Epithelial cell of proximal tubule (primary cell): ENCODE measurements at regions not wholly inside any gene's neighbourhood (a gene's known extent, or its start where the extent isn't known, plus 50 kb on each side); places are given as distances from the start of the nearest gene placed in this dataset.
A peak's percentile ranks its signal among the peaks of the same experiment; 100 is the strongest.
"Not testable (repeated sequence)": the region's sequence is repeated elsewhere in the genome, so short reads cannot be mapped to it uniquely, and the experiment has no call there.

Source experiments
- DNase-seq: peaks from one replicate; pipeline ENCODE4 v3.0.0-alpha.2; 2011; ENCODE audit warnings: low read depth
- H3K4me3 ChIP-seq: 2 replicates; pipeline ENCODE4 v1.5.1; 2011; ENCODE audit warnings: low read depth, mild to moderate bottlenecking, low read length
- TF ChIP-seq, protein P1 (sequence below): conservative IDR thresholded peaks from 2 replicates; pipeline ENCODE4 v1.5.1; 2012; ENCODE audit warnings: low read depth, mild to moderate bottlenecking, low read length

DNA sequence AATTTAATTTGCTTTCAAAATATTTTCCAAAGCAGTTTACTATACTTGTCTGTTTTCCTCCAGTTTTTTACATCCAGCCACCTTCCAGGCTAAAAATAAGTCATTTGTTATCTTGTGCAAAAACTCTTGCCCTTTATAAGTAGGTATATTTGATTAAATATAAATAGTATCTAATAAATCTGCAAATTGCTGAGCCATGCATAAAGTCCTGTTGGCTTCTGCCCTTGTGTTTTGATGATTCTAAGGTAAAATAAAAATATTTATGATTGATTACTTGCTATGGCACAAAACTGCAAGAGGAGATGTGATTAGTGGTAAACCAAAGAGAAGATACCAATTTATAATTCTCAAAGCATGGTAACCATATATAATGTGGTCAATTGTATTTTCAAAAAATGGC, 1026.7 kb downstream of the EPHA3 start:
- H3K4me3 ChIP-seq = no peak overlapping the region
- DNase-seq = no peak
- TF ChIP-seq, protein P1, sequence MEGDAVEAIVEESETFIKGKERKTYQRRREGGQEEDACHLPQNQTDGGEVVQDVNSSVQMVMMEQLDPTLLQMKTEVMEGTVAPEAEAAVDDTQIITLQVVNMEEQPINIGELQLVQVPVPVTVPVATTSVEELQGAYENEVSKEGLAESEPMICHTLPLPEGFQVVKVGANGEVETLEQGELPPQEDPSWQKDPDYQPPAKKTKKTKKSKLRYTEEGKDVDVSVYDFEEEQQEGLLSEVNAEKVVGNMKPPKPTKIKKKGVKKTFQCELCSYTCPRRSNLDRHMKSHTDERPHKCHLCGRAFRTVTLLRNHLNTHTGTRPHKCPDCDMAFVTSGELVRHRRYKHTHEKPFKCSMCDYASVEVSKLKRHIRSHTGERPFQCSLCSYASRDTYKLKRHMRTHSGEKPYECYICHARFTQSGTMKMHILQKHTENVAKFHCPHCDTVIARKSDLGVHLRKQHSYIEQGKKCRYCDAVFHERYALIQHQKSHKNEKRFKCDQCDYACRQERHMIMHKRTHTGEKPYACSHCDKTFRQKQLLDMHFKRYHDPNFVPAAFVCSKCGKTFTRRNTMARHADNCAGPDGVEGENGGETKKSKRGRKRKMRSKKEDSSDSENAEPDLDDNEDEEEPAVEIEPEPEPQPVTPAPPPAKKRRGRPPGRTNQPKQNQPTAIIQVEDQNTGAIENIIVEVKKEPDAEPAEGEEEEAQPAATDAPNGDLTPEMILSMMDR = no peak

DNA sequence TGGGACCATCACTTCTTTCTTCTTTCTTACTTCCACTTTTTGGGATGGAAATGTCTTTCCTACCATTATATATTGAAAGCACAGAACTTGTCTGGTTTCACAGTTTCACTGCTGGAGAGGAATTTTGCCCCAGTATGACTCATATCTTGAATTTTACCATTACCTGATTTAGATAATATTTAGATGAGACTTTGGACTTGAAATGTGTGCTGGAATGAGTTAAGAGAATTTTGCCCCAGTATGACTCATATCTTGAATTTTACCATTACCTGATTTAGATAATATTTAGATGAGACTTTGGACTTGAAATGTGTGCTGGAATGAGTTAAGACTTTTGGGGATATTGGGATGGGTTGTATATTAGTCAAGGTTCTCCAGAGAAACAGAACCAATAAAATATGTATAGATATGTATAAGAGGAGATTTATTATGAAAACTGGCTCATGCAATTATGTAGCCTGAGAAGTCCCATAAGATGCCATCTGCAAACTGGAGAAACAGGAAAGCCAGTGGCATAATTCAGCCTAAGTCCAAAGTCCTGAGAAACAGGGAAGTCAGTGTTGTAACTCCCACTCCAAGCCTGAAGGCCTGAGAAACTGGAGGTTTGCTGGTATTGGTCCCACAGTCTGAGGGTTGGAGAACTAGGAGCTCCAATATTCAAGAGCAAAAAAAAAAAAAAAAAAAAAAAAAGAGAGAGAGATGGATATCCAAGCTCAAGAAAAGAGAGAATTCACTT, 1029.2 kb downstream of the EPHA3 start:
- TF ChIP-seq, protein P1 = no peak
- no peak overlapping the region for H3K4me3 ChIP-seq
- DNase-seq = no peak

DNA sequence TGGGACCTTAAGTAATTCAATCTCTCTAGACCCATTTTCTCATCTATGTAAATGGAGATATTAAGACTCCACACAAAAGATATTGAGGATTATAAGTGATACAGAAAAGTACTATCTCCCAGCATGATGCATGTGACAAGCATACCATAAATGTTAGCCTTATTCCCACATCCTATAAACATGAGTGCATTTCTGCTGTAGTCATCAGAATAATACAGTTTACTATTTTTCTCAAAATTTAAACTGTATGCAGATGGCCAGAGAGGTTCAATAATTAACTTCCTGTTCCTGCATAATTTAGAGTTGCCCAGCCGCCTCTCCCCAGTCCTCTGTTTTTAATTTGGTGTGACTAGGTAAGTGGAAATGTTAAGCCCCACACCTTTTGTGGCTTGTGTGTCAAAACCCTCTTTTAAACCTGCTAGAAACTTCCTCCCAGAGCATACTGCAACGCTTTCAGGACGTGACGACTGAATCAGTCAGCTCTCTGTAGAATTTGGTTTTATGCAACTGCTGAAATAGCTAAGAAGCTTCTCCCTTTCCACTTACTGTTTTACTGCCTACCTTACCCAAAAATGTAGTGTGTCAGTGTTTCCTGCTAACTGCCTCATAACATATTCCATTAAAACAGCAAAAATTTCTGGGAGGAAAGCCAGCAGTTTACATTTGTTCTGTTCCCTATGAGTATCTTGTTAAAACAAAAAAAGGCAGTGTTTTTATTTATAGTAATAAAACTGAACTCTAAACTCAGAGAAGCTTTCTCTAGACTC, 1037.9 kb downstream of the EPHA3 start:
- H3K4me3 ChIP-seq = no peak overlapping the region
- TF ChIP-seq, protein P1 = no peak
- no peak for DNase-seq

DNA sequence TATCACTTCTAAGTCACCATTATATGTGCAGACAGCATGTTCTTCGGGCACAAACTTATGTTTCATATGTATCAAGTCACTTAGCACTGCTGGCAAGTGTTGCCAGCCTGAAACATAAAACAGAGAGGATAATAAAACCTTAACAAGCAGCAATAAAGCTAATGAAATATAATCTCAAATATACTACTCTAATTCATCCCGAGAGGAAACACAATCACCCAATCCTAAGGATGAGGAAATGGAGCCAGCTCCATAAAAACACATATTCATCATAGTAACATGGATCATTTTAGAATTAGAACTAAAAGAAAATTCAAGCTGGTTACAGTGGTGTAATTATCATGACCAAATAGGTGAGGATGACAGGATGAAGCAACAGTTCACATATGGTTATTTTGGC, 1072.7 kb downstream of the EPHA3 start:
- DNase-seq = no peak
- TF ChIP-seq, protein P1 = no peak

DNA sequence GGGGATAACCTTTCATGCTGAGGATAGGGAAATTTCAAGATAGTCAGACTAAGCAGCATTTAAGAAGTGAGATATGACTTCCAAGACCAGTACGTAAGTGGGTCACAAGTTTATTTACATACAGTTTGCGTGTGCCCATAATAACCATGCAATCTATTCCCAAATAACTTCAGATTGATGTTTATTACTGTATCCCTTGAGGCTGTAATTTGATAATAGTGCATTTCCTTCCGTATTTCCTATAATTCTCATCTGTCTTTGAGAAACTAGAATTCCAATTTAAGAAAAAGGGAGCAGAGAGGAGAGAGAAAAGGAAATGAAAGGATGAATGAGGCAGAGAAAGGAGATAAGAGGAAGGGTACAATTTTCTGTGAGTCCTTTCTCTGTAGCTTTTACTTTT, 1073.1 kb downstream of the EPHA3 start:
- H3K4me3 ChIP-seq = no peak overlapping the region
- DNase-seq = no peak

More for the DNA sequence above, 1072.7 kb downstream of the EPHA3 start:
- H3K4me3 ChIP-seq = no peak overlapping the region

DNA sequence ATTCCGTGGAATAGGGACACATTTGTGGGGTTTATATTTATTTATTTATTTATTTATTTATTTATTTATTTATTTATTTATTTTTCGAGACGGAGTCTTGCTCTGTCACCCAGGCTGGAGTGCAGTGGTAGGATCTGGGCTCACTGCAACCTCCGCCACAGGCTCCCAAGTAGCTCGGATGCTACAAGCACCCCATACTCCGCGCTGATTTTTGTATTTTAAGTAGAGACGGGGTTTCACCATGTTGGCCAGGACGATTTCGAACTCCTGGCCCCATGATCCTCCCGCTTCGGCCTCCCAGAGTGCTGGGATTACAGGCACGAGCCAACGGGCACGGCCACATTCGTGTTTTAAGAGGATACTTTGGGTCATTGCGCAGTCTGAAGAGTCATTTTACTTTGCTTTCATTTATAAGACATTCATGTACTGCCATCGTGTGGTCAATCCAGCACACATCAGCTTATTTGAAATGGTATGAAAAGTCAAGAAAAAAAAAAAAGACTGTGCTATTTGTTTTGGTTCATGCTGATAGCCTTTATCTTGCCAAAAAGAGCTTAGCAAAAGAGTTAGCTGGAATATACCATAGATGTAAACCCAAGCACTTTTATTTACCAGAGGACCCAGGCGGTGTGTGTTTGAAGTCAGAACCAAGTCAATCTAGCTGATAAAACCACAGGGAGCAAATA, 1075.0 kb downstream of the EPHA3 start:
- TF ChIP-seq, protein P1 = peak; percentile 46
- peak overlapping the region; percentile 22 for H3K4me3 ChIP-seq
- DNase-seq = not testable (repeated sequence)

More for the DNA sequence above, 1073.1 kb downstream of the EPHA3 start:
- TF ChIP-seq, protein P1 = no peak
